ENCODE measurements at regions not wholly inside any gene's neighbourhood (a gene's known extent, or its start where the extent isn't known, plus 50 kb on each side); places are given as distances from the start of the nearest gene placed in this dataset.

GRCh38 chr5:79901631-79902030, 89.4 kb downstream of the MTX3 start:
- H3K27ac ChIP-seq (ENCODE audit: low read length) = no peak overlapping the region
- no peak overlapping the region for H3K4me2 ChIP-seq (ENCODE audit: low read length)
- no peak for TF ChIP-seq SMC3 (conservative IDR thresholded peaks at IDR 0.05; ENCODE audit: poor library complexity)
- TF ChIP-seq POLR2AphosphoS5 (IDR thresholded peaks at IDR 0.05) = no peak
- no peak for TF ChIP-seq CTCF (IDR thresholded peaks at IDR 0.05; ENCODE audit: poor library complexity, severe bottlenecking)
- TF ChIP-seq RAD21 (conservative IDR thresholded peaks at IDR 0.05) = no peak
- TF ChIP-seq REST (IDR thresholded peaks at IDR 0.05; ENCODE audit: borderline replicate concordance) = no peak
- no peak for TF ChIP-seq MXI1 (conservative IDR thresholded peaks at IDR 0.05; ENCODE audit: poor library complexity, severe bottlenecking)
- no peak for TF ChIP-seq EZH2 (IDR thresholded peaks at IDR 0.05; ENCODE audit: borderline replicate concordance, insufficient read depth, low read length, poor library complexity, severe bottlenecking)
- TF ChIP-seq EP300 (conservative IDR thresholded peaks at IDR 0.05; ENCODE audit: poor library complexity, severe bottlenecking) = no peak
- TF ChIP-seq TAF1 (IDR thresholded peaks at IDR 0.05; ENCODE audit: low read depth) = no peak
- no peaks in the 10 kb centered on the region for H3K79me2 ChIP-seq (replicated peaks; ENCODE audit: insufficient read depth, low read length)
- H3F3A ChIP-seq (ENCODE audit: insufficient read depth, low read length, poor library complexity, severe bottlenecking) = no peaks in the 10 kb centered on the region
- H3K9me3 ChIP-seq (ENCODE audit: low read length) = no peaks in the 10 kb centered on the region
- no peaks in the 10 kb centered on the region for H3K27me3 ChIP-seq (ENCODE audit: insufficient read depth, low read depth, low read length)
- H3K9me2 ChIP-seq (ENCODE audit: insufficient read depth, low read length) = no peaks in the 10 kb centered on the region
- H3K4me3 ChIP-seq (ENCODE audit: low read length) = no peak overlapping the region
- no peak overlapping the region for H3K9ac ChIP-seq (ENCODE audit: low read length)
- no peaks in the 10 kb centered on the region for H3K36me3 ChIP-seq (ENCODE audit: insufficient read depth, low read length)
- H4K20me1 ChIP-seq (ENCODE audit: insufficient read depth) = no peaks in the 10 kb centered on the region
- no peak overlapping the region for H2AFZ ChIP-seq (ENCODE audit: low read depth, low read length)

GRCh38 chr5:79898611-79899010, 92.5 kb downstream of the MTX3 start:
- Histone ChIP-seq H3K27ac (ENCODE audit: low read length) (no peak overlapping the region), H4K20me1 (ENCODE audit: insufficient read depth) (no peaks in the 10 kb centered on the region), H2AFZ (ENCODE audit: low read depth, low read length) (no peak overlapping the region), H3K27me3 (ENCODE audit: insufficient read depth, low read depth, low read length) (no peaks in the 10 kb centered on the region), H3K4me3 (ENCODE audit: low read length) (no peak overlapping the region), H3K9me3 (ENCODE audit: low read length) (no peaks in the 10 kb centered on the region), H3K9me2 (ENCODE audit: insufficient read depth, low read length) (no peaks in the 10 kb centered on the region), H3K4me2 (ENCODE audit: low read length) (no peak overlapping the region), H3K36me3 (ENCODE audit: insufficient read depth, low read length) (no peaks in the 10 kb centered on the region), H3F3A (ENCODE audit: insufficient read depth, low read length, poor library complexity, severe bottlenecking) (no peaks in the 10 kb centered on the region), H3K79me2 (replicated peaks; ENCODE audit: insufficient read depth, low read length) (no peaks in the 10 kb centered on the region), H3K9ac (ENCODE audit: low read length) (no peak overlapping the region)
- TF ChIP-seq REST (IDR thresholded peaks at IDR 0.05; ENCODE audit: borderline replicate concordance) = no peak
